ENCODE measurements at regions not wholly inside any gene's neighbourhood (a gene's known extent, or its start where the extent isn't known, plus 50 kb on each side); places are given as distances from the start of the nearest gene placed in this dataset.

GRCh38 chr19:28154077-28154476 is 1058.9 kb downstream of the UQCRFS1 start:
- TF ChIP-seq CTCF (IDR thresholded peaks at IDR 0.05; ENCODE audit: low read depth, low read length) (no peak), MYC (IDR thresholded peaks at IDR 0.05; ENCODE audit: low read depth, low read length) (no peak), POLR2A (IDR thresholded peaks at IDR 0.05; ENCODE audit: extremely low read depth, insufficient read length) (no peak), MAX (IDR thresholded peaks at IDR 0.05; ENCODE audit: low read depth, low read length) (no peak)
